SW 1271 (cell line): ENCODE measurements at regions not wholly inside any gene's neighbourhood (a gene's known extent, or its start where the extent isn't known, plus 50 kb on each side); places are given as distances from the start of the nearest gene placed in this dataset.
"Not testable (repeated sequence)": the region's sequence is repeated elsewhere in the genome, so short reads cannot be mapped to it uniquely, and the experiment has no call there.

Experiments used
- DNase-seq, 2 experiments: peaks; one replicate each; lab custom pipeline; 2025; lab: John Stamatoyannopoulos, UW

DNA sequence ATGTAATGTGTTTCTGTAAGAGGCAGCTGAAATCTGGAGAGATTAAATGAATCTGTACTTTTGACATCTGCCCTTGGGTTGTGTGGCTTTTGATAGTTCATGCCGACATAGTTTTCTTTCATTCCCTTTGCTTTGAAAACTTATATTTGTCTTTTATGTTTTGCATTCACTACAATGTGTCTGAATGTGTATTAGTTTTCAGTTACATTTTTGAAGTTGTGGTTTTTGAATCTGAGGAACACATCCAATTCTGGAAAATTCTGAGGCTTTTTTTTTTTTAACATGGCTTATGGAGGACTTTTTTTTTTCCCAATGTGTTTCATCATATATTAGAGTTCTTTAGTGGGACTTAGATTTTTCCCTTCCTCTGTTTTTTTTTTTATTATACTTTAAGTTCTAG, 683.7 kb upstream of the SOX9 start:
- DNase-seq, result no peak

DNA sequence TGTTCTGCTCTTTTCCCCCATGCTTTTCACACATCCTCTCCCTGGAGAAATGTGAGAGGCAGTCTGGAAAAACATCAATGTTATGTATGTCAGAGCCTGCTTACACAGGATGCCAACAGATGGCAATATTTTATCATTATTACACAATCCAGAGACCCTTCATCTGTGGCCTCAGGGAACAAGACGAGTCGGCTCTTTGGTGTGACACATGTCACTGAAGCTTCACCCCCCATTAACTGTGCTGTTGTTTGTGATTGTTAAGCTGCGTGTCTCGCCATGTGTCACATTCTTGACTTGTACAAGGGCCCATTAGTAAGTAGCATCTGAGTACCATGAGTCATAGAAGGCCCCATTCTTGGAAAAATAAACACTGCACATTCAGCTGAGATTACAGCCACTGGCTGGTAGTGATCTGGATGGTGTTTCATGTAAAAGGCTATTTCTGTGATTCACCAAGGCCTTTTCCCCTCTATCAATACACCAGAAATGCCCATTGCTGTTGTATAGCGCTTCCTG, 682.1 kb upstream of the SOX9 start:
- DNase-seq, result peak; percentile 69 to 91

DNA sequence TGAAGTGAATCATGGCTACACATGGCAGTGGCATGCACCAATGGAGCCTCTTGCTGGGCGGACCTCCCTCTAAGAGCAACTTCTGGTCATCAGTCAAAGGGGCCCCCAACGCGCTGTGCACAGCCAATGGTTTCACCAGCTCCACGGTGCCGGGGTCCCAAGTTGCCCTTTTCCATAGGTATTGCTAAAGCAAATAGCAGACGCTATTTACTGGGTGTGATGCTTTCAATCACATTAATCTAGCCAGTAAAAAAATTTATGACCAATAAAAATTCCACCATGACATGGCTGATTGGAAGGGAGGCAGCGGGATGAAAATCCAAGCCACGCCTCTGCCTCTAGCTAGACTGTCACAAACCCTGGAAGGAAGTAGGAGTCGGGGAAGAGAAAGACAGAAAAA, 680.3 kb upstream of the SOX9 start:
- DNase-seq, result no peak

DNA sequence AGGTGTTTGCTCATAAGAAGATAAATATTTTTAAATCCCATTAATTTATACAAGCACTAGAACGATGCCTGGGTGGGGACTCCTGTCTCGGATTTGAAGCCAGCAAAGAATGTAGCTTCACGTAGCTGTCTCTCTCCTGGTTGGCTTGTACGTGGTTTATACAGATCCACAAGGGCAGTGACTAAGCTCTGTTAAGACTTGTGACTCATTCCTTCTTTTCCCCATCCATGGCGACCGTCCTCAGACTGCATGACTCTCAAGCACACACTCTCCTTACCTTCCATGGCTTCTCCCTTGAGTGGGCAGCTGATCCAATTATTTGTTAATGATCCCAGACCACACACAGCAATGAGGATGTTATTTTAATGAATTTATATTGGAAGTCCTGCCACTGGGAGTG, 679.7 kb upstream of the SOX9 start:
- peak in 1 of 2 experiments; percentile 26 for DNase-seq

DNA sequence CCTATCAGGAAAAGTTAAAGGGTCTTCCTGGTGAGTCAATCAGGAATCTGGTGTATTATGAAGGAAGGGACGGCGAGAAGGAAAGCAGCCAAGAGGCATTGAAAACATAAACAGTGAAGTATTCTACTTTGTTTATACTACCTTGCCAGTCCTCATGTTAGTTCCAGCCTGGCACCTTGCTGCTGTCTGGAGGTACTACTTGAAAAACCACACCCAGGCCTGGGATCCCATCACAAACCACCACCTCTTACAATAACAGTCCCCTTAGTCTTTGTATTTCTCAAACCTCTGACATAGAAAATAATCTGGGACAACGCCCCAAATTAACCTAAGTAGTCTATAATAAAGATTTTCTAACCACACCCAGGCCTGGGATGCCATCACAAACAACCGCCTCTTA, 676.7 kb upstream of the SOX9 start:
- no peak for DNase-seq

DNA sequence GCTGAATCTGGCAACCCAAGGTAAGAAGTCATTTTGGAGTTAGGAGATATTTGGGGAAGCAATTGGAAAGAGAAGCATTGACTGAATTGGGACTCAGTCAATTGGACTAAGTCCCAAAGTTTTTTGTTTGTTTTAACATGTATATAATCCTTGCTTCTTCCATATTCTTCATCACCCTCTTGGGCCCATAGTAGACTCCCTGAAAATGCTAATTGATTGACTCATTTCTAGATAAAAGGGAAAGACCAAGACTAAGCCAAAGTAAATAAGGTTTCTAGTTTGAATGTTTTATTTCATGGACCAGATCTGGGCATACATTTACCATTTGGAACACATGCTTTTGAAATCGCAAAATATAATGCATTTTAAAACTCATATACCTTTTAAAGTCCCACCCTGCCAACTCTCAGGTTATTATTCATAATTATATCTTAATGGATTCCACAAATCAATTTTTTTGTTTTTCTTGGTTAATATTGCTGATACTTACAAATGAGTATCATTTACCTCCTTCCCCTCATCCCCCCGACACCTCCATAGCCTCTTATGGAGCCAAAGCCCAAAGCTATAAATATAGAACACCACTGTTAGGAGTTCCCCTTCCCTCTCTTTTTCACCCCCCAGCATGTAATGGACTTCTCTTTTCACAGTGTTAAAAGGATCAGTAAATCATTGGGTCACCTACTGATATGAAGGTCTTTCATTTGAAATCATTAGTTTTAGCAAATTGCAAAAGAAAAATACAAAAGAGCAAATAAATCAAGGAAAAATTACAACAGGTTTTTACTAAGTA, 674.0 kb upstream of the SOX9 start:
- DNase-seq, result no peak

DNA sequence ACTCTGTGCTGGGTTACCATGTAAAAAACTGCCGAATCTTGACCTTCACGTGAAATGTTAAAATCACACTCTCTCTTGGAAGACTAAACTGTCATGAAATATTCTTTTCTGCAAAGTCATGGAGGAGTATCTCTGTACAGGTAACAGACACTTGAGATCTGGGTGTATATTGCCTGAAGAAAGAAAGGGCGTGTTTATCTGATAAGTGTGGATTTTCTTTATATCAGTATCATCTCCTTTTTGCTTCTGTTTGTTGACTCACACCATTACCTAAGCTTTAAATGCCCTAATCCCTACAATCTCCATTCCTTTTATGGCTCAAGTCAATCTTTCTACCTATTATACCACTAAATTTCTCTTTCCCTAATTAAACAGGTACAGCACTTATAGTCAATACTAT, 673.2 kb upstream of the SOX9 start:
- DNase-seq, result no peak

DNA sequence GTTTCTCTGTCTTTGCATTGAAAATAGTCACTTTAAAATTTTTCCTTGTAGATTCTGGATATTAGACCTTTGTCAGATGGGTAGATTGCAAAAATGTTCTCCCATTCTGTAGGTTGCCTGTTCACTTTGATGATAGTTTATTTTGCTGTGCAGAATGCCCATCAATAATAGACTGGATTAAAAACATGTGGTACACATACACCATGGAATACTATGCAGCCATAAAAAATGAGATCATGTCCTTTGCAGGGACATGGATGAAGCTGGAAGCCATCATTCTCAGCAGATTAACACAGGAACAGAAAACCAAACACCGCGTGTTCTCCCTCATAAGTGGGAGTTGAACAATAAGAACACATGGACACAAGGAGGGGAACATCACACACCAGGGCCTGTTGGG, 670.2 kb upstream of the SOX9 start:
- DNase-seq, result not testable (repeated sequence)

DNA sequence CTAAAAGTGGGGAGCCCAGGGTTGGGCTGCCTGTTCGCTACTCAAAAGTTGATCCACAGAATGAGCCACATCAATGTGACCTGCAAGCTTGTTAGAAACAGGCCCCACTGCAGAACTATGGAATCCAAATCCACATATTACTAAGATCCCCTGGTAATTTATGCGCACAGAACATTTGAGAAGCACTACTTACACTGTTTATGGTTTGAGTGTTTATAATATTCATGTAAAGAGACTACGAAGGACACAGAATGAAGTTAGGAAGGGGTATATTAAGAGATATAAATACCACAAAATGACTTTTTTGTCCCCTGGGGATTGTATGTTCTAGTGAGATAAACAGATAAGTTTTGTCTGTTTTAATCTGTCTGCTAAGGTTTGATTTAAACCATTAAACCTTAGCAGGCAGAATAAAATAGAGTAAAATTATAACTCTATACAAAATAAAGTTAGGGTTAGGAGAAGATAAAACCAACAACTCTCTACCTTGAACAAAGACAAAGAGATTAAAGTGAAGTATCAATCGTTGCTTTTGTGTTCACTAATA, 666.9 kb upstream of the SOX9 start:
- no peak for DNase-seq

DNA sequence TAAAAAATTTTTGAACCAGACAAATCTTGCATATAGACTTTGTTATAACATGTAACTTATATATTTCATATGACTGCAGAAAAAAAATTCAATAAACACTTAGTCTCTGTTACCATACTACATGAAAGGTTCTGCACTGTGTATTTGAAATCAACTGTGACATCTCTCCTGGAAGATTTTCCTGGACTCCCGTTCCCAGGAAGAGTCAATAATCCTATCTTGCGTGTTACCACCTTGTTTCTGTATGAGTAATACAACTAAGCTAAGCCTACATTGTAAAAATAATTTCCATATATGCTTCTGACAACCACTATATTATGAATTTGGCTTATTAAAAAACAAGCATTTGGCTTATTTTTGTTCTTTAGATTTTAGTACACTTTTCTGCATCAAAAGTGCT, 665.6 kb upstream of the SOX9 start:
- no peak for DNase-seq

DNA sequence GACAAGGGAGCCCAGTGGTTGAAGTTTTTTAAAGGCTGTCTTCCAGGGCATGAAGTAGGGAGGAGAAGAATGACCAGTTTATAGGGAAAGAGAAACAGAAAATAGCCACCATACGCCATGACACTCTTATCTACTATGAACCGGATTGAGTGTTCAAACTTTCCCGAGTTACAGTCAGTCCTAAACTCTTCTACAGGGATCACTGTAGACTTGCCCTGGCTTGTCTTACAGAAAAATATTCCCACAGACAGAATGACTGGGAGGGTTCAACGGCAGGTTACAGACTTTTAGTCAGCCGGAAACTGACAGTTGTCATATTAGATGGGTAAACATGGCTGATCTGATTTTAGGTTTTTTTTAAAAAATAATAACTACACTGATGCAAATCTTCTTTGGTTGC, 662.5 kb upstream of the SOX9 start:
- no peak for DNase-seq

DNA sequence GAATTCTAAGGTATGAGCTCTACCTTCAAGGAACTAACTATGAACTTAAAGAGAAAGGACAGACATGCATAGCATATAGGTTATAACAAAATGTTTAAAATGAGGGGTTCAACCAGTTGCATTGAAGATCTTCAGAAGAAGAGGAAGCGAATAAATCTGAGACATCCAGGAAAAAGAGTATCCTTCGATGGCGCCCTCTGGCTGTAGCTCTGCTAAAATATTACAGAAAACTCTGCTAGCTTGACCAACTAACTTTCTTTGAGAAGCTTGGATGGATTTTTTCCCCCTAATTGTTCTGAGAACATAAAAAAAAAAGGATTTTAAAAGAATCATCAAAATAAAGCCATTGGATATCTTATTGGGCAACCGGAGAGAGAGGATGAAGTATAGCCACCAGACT, 659.9 kb upstream of the SOX9 start:
- peak in 1 of 2 experiments; percentile 43 for DNase-seq

DNA sequence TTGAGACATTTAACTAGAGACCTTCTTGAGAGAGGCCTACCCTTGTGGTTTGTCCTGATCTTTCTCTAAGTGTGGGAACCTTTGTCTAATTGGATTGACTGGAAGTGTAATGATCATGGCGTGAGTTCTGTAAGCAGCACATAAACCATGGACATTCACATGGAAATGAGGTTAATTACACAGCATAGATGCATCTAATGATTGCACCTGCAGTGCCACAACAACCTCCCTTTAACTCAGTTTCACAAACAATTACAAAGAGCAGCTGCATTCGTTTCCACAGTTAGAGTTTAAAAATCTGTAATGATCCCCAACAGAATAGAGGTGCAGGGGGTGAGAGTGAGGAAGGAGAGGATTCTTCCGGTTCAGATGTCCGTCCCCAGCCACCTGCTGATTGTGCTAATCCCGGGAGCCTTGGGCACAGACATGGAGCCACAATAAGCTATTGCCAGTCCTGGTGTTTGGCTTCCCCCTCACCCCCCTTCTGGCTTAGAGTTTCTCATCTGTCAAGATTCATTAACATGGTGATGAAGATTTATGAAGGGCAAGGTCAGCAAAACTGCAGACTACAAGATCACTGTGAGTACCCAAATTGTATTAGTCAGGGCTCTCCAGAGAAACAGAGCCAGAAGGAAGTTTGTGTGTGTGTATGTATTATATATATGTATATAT, 659.2 kb upstream of the SOX9 start:
- no peak for DNase-seq

DNA sequence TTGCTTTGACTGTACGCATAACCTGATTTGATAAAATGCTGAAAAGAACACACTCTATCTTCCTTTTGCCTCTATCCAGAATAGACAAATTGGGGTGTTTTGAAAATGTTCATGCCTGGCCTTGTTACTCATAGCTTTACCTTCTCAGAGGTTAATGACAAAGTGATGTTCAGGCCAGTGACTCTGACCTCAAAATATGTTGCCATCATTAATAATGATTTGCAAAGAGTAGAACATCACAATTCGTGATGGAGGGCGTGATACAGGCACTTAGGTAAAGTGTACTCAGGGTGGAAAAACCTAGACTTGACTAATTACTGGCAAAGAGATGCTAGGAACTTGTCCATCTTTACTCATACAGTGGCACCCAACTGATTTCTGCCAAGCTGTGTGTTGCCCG, 656.6 kb upstream of the SOX9 start:
- DNase-seq, result no peak

DNA sequence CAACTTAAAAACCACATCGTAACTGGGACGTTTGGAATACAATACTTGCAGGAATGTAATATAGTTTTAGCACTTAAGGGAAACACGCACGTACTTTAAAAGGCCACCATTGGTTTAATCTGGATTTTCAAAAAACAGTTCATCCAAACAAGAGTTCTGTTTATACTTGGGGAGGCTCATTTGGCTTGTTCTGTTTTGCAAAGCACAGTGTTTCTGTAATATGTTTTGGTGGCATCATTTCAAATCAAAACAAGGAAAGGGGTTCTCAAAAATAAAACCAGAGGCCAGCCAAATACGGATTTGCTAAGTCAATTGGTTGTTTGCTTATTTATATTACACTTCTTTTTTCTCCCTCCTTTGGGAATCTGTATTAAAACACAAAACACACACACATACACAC, 656.1 kb upstream of the SOX9 start:
- DNase-seq, result no peak

DNA sequence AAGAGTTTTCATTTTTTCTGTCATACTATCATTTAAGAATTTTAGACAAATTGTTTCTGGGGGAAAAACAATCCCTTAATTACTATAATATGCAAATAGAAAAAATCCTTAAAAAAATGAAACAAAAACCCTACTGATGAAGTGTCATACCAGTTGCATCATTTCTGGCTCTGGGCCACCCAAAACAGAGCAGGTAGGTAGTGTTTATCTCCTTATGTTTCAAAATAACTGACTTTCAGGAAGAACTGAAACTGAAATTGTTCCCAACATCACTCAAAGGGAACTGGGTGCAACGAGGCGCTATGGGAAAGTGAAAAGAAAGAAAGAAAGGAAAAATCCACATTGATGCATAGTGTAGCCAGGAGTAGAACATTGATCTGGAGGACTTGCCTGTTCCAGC, 653.1 kb upstream of the SOX9 start:
- no peak for DNase-seq

DNA sequence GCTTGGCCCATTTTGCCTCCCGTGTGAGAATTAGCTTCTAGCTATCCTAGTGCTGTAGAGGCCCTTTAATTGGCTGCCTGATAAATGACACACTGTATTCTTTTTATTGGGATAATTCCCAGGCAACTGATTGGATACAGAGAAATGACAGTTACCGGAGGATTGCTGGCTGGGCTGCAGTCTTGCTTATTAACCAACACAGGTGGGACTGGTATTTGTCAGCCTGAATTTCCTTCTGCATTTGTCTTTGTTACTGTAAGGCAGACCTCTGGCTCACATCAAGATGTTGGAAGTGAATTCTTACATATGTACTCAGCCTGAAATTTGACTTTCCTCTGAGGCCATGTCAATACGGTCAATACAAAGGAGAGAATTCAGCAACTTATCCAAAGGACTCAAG, 650.8 kb upstream of the SOX9 start:
- no peak for DNase-seq

DNA sequence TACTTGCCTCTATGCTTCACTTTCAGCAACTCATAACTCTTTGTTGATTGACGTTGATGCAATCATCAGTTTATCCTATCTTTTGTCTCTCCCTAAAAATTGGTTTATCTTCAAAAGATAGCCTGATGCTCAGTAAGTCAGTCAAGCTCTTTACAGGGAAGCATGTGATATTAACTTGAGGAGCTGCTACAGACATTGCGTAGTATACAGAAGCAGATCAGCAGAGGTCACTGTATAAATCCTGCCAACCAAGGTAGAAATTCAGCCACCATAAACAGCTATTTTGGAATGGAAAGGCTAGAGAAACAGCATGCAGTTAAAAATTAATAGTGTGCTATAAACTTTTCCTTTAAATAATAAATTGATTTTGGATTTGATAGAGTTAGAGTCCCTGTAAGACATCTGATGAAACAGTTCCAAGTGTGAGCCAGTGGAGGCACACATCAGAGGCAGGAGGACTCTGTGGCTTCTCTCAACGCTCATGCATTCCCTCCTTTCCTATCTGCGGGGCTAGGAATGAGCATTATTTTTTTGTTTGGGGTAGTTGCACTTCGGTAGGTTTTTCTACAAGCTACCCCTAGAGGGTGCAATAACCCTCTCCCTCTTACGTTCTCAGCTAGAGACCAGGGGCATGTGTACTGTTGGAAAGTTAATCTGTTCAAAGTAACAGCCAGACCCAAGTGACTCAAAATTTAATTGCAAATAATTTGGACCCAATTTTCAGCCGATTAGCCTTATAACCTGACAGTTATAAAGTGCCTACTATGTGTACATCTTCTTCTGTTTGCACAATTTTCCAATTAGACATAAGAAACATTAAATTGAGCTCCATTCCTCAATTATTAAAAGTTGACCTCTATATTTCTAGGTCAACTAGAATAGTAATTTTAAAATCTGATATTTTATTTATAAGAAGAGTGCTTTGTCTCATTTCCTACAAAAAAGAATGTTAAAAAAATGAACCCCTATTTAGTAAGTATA, 647.7 kb upstream of the SOX9 start:
- DNase-seq, result peak; percentile 17 to 72

DNA sequence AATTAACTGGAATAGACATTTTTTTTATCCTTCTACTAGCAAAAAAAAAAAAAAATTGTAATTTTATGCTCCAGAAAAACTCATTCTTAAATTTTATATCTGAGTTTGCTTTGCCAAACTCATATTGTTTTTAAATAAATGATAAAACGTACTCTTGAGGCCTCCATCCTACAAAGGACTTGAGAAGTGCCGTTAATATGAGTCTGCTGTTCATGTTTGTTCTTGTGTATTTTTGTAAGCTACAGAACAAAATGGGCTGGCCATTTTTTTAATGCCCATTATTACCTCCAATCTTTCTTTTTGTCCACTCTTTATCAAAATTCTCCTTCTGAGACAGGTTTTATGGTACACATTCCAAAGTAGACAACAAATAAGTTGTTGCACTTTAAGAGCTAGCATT, 643.5 kb upstream of the SOX9 start:
- DNase-seq, result no peak

DNA sequence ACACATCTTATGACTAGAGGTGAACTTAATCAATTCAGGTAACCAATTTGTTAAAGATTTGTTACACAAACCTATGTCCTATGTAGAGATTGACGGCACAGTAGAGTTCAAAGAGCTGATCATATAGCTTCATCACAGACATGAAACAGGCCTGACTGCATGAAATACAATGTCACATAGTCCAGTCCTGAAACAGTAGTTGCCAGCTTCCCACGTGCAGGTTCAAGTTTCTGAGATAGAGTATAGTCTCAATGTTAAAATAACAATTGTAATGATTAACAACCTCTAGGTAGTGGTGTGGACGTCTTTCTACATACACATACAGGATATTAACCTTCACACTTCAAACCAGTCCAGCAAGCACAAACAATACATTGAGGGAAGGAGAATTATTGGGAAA, 640.7 kb upstream of the SOX9 start:
- no peak for DNase-seq

DNA sequence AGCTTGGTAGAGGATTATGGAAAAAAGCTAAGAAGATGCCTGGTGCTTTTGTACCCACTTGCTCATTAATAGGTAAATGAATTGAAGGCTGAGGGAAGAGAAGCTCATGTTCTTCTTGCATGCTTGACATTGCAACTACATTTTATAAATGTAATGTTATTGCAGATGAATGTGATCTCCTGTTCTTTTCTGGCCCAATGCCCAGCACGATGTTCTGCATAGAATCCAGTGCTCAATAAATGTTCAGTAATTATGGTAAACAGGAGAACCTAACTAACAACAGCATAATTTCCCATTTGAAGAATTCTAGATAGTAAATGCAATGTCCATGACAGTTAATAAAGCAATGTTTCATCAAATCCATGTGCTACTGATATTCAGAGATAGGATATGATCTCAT, 638.2 kb upstream of the SOX9 start:
- no peak for DNase-seq

DNA sequence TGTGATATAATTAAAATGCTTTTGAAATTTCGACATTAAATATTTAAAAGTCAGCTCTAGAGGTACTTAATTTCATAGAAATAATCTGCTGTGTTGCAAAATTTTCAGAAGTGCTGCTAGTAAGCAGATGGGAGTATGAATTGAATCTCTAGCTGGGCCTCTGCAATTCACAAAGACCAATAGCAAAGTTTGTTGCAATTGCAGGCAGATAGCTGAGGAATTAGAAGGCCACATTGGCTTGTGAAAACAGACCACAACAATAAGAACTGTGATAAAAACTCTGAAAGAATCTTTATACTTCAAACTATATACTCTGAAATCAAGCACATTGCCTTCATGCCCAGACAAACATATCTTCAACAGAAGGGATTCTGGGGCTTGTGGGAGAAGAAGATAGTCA, 636.3 kb upstream of the SOX9 start:
- DNase-seq, result no peak
